ENCODE measurements at regions not wholly inside any gene's neighbourhood (a gene's known extent, or its start where the extent isn't known, plus 50 kb on each side); places are given as distances from the start of the nearest gene placed in this dataset.

DNA sequence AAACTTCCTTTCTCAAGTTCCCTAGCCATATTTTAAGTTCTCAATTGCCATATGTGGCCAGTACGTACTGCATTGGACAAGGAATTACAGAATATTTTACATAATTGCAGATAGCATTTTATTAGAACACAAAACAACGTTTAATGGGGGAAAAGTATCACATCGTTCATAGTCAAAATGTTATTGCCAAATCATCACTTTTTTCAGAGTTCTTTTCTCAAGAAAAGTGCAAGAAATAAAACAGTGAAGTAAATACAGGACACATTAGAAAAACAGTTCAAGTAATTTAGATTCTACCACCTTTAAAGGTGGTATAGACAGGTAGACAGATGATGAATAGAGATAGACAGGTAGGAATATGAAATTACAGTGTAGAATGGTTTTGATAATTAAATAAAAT is 479.1 kb upstream of the NCAM2 start:
- TF ChIP-seq, protein P1, sequence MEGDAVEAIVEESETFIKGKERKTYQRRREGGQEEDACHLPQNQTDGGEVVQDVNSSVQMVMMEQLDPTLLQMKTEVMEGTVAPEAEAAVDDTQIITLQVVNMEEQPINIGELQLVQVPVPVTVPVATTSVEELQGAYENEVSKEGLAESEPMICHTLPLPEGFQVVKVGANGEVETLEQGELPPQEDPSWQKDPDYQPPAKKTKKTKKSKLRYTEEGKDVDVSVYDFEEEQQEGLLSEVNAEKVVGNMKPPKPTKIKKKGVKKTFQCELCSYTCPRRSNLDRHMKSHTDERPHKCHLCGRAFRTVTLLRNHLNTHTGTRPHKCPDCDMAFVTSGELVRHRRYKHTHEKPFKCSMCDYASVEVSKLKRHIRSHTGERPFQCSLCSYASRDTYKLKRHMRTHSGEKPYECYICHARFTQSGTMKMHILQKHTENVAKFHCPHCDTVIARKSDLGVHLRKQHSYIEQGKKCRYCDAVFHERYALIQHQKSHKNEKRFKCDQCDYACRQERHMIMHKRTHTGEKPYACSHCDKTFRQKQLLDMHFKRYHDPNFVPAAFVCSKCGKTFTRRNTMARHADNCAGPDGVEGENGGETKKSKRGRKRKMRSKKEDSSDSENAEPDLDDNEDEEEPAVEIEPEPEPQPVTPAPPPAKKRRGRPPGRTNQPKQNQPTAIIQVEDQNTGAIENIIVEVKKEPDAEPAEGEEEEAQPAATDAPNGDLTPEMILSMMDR (IDR thresholded peaks at IDR 0.05; ENCODE audit: insufficient read depth, low read depth, low read length): no peak
- no peak for TF ChIP-seq EZH2 (IDR thresholded peaks at IDR 0.05; ENCODE audit: insufficient read depth, low read length)

All from astrocyte (in vitro differentiated cells and primary cell).